Transverse colon (tissue), 3 donors: ENCODE measurements at regions not wholly inside any gene's neighbourhood (a gene's known extent, or its start where the extent isn't known, plus 50 kb on each side); places are given as distances from the start of the nearest gene placed in this dataset.

ENCODE experiments used
- CTCF ChIP-seq, 5 experiments: fragments of 200-600 bp in 3 of 5; fragments of 450-650 bp in 2 of 5; sonication (generic) in 3 of 5; IDR thresholded peaks; 1 replicate in 2 of 5; 2 replicates in 3 of 5; pipeline ENCODE4 v1.5.1; 2016 to 2017; ENCODE audit warnings: antibody characterized with exemption in 5 of 5, inconsistent platforms in 3 of 5, mild to moderate bottlenecking in 2 of 5, moderate library complexity in 1 of 5
- EP300 ChIP-seq: sonication (generic); formaldehyde crosslinking; IDR thresholded peaks from one replicate; pipeline ENCODE4 v1.6.1; 2017; ENCODE audit warnings: antibody characterized with exemption, low read depth
- POLR2A ChIP-seq: fragments of 450-650 bp; IDR thresholded peaks from one replicate; pipeline ENCODE4 v1.6.1; 2016; ENCODE audit warnings: antibody characterized with exemption, mild to moderate bottlenecking, moderate library complexity

DNA sequence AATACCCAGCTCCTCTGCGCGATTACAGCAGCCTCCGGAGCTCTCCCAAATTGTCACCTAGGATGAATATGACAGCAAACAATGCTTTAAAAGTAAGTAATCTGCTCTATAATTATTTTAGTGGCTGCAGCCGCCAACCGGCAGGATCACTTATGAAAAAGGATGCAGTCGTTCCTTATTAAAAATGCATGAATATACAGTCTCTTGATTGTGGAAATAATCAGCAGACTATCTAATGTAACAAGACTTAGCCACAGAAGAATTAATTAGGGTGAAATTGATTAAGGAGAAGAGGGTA is 50.6 kb upstream of the CALM2 start:
- TF ChIP-seq POLR2A = no peak
- no peak for TF ChIP-seq CTCF (IDR thresholded peaks at IDR 0.05)
- TF ChIP-seq EP300 = no peak
